ENCODE measurements at regions not wholly inside any gene's neighbourhood (a gene's known extent, or its start where the extent isn't known, plus 50 kb on each side); places are given as distances from the start of the nearest gene placed in this dataset.
"Not testable (repeated sequence)": the region's sequence is repeated elsewhere in the genome, so short reads cannot be mapped to it uniquely, and the experiment has no call there.

DNA sequence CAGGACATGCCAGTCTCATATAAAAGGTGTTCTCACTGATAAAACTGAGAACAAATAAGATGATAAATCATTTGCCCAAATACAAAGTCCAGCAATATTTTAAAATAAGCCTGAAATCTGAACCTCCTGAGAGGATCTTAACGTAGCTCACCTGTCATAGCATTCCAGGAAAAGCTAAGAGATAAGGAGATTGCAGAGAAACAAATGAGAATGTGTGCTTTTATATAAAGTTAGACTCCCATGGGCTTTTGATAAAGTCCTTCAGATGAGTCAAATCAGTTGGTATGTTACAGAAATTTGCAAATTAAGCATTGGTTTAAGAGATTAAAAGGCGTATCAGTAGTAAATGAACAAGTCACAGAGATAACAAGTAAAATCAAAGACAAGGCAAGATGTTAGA lies 452.9 kb upstream of the CHAC2 start:
- H3K36me3 ChIP-seq = no peaks in the 10 kb centered on the region
- TF ChIP-seq POLR2A (IDR thresholded peaks at IDR 0.05) (no peak), POLR2AphosphoS5 (IDR thresholded peaks at IDR 0.05) (no peak), EP300 (IDR thresholded peaks at IDR 0.05) (no peak)
- TF ChIP-seq, protein P1, sequence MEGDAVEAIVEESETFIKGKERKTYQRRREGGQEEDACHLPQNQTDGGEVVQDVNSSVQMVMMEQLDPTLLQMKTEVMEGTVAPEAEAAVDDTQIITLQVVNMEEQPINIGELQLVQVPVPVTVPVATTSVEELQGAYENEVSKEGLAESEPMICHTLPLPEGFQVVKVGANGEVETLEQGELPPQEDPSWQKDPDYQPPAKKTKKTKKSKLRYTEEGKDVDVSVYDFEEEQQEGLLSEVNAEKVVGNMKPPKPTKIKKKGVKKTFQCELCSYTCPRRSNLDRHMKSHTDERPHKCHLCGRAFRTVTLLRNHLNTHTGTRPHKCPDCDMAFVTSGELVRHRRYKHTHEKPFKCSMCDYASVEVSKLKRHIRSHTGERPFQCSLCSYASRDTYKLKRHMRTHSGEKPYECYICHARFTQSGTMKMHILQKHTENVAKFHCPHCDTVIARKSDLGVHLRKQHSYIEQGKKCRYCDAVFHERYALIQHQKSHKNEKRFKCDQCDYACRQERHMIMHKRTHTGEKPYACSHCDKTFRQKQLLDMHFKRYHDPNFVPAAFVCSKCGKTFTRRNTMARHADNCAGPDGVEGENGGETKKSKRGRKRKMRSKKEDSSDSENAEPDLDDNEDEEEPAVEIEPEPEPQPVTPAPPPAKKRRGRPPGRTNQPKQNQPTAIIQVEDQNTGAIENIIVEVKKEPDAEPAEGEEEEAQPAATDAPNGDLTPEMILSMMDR (IDR thresholded peaks at IDR 0.05) = no peak
- 49 to 68% methylated on average over 2 of the region's 2 CpGs for WGBS, 2 donors

DNA sequence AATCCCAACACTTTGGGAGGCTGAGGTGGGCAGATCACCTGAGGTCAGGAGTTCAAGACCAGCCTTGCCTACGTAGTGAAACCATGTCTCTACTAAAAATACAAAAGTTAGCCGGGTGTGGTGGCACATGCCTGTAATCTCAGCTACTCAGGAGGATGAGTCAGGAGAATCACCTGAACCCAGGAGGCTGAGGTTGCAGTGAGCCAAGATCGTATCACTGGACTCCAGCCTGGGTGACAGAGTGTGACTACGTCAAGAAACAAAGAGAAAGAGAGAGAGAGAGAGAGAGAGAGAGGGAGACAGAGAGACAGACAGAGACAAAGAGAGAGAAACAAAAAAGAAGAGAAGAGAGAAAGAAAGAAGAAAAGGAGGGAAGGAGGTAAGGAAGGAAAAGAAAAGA lies 454.0 kb upstream of the CHAC2 start:
- 81 to 82% methylated on average over 4 of the region's 4 CpGs for WGBS, 2 donors
- H3K27ac ChIP-seq; H3K27me3 ChIP-seq; H3K4me3 ChIP-seq; DNase-seq; H3K36me3 ChIP-seq; intact Hi-C loops (cut with DNase I); H3K4me1 ChIP-seq; H3K9me3 ChIP-seq: not testable (repeated sequence)

More for the DNA sequence above, 452.9 kb upstream of the CHAC2 start:
- Histone ChIP-seq H3K27ac (no peak overlapping the region), H3K4me1 (no peaks in the 10 kb centered on the region), H3K27me3 (no peaks in the 10 kb centered on the region), H3K4me3 (no peak overlapping the region), H3K9me3 (no peaks in the 10 kb centered on the region)
- intact Hi-C loops (cut with DNase I) = no loop called here
- DNase-seq = no peak

GRCh38 chr2:53312721-53313120 lies 454.9 kb upstream of the CHAC2 start:
- no peak overlapping the region for H3K4me3 ChIP-seq
- no peaks in the 10 kb centered on the region for H3K9me3 ChIP-seq
- DNase-seq = no peak
- no peak overlapping the region for H3K27ac ChIP-seq
- H3K4me1 ChIP-seq = no peaks in the 10 kb centered on the region
- H3K27me3 ChIP-seq = no peaks in the 10 kb centered on the region
- WGBS, 2 donors = 92 to 94% methylated on average over 5 of the region's 5 CpGs
- H3K36me3 ChIP-seq = no peaks in the 10 kb centered on the region
- TF ChIP-seq, protein P1 (IDR thresholded peaks at IDR 0.05) = no peak
- TF ChIP-seq POLR2AphosphoS5 (IDR thresholded peaks at IDR 0.05) = no peak
- no peak for TF ChIP-seq POLR2A (IDR thresholded peaks at IDR 0.05)
- no peak for TF ChIP-seq EP300 (IDR thresholded peaks at IDR 0.05)
- intact Hi-C loops (cut with DNase I) = no loop called here

GRCh38 chr2:53312181-53312580 lies 455.4 kb upstream of the CHAC2 start:
- Histone ChIP-seq H3K27me3 (no peaks in the 10 kb centered on the region), H3K4me3 (no peak overlapping the region), H3K9me3 (no peaks in the 10 kb centered on the region), H3K36me3 (no peaks in the 10 kb centered on the region), H3K4me1 (no peaks in the 10 kb centered on the region), H3K27ac (no peak overlapping the region)
- TF ChIP-seq POLR2AphosphoS5 (IDR thresholded peaks at IDR 0.05) (no peak), POLR2A (IDR thresholded peaks at IDR 0.05) (no peak)
- TF ChIP-seq, protein P1 (IDR thresholded peaks at IDR 0.05) = no peak
- no peak for DNase-seq
- intact Hi-C loops (cut with DNase I) = no loop called here
- 87 to 93% methylated on average over 5 of the region's 5 CpGs for WGBS, 2 donors

GRCh38 chr2:53303012-53303578 lies 464.5 kb upstream of the CHAC2 start:
- DNase-seq = no peak
- WGBS, 2 donors = 77 to 78% methylated on average over 4 of the region's 4 CpGs
- Histone ChIP-seq H3K9me3 (no peaks in the 10 kb centered on the region), H3K27ac (no peak overlapping the region), H3K4me3 (no peak overlapping the region), H3K27me3 (no peaks in the 10 kb centered on the region), H3K4me1 (no peaks in the 10 kb centered on the region), H3K36me3 (no peaks in the 10 kb centered on the region)
- intact Hi-C loops (cut with DNase I) = no loop called here
- TF ChIP-seq, protein P1 (IDR thresholded peaks at IDR 0.05) = no peak
- TF ChIP-seq EP300 (IDR thresholded peaks at IDR 0.05) (no peak), POLR2A (IDR thresholded peaks at IDR 0.05) (no peak), POLR2AphosphoS5 (IDR thresholded peaks at IDR 0.05) (no peak)

Measured in sigmoid colon (tissue), 6 donors.